Neuronal stem cell (in vitro differentiated cells): ENCODE measurements at regions not wholly inside any gene's neighbourhood (a gene's known extent, or its start where the extent isn't known, plus 50 kb on each side); places are given as distances from the start of the nearest gene placed in this dataset.

Experiments used
- DNase-seq: peaks from one replicate; pipeline ENCODE4 v3.0.0-alpha.2; 2013; ENCODE audit warnings: low spot score
- H2AFZ ChIP-seq: one replicate; pipeline ENCODE4 v1.6.1; 2013; ENCODE audit warnings: mild to moderate bottlenecking, low read length, inconsistent platforms
- H2AK5ac ChIP-seq: 2 replicates; pipeline ENCODE4 v1.6.1; 2013; ENCODE audit warnings: low read depth, mild to moderate bottlenecking, inconsistent platforms, low read length, moderate library complexity, mixed read lengths
- H2BK120ac ChIP-seq: 2 replicates; pipeline ENCODE4 v1.6.1; 2013; ENCODE audit warnings: low read depth, mild to moderate bottlenecking, inconsistent platforms, low read length, moderate library complexity, mixed read lengths
- H2BK12ac ChIP-seq: one replicate; pipeline ENCODE4 v1.6.1; 2013; ENCODE audit warnings: low read length, inconsistent platforms
- H2BK15ac ChIP-seq: 2 replicates; pipeline ENCODE4 v1.6.1; 2013; ENCODE audit warnings: mild to moderate bottlenecking, low read length, inconsistent platforms, mixed read lengths
- H2BK5ac ChIP-seq: one replicate; pipeline ENCODE4 v1.6.1; 2013; ENCODE audit warnings: inconsistent platforms, mild to moderate bottlenecking, low read length, moderate library complexity
- H3K14ac ChIP-seq: one replicate; pipeline ENCODE4 v1.6.1; 2013; ENCODE audit warnings: low read length, inconsistent platforms
- H3K18ac ChIP-seq: 2 replicates; pipeline ENCODE4 v1.6.1; 2013; ENCODE audit warnings: low read length, inconsistent platforms
- H3K23ac ChIP-seq: 2 replicates; pipeline ENCODE4 v1.6.1; 2013; ENCODE audit warnings: low read depth, mild to moderate bottlenecking, mixed read lengths, low read length, inconsistent platforms; ENCODE audit not compliant: poor library complexity
- H3K27ac ChIP-seq: replicated peaks from 3 replicates; pipeline ENCODE4 v1.5.1; 2013; ENCODE audit warnings: low read length, inconsistent platforms
- H3K27me3 ChIP-seq, 3 experiments: 2 replicates each; pipeline ENCODE4 v1.6.1; 2013; ENCODE audit warnings: low read length in 3 of 3, mild to moderate bottlenecking in 2 of 3, inconsistent platforms in 1 of 3, low read depth in 1 of 3, mixed read lengths in 1 of 3, moderate library complexity in 1 of 3; ENCODE audit not compliant: control insufficient read depth in 3 of 3, insufficient read depth in 3 of 3
- H3K36me3 ChIP-seq, 2 donors: replicated peaks in 1 of 2; 2 replicates each; pipeline ENCODE4 v1.6.1; 2013; ENCODE audit warnings: low read length in 2 of 2; ENCODE audit not compliant: control insufficient read depth in 2 of 2, insufficient read depth in 2 of 2
- H3K4ac ChIP-seq: 2 replicates; pipeline ENCODE4 v1.6.1; 2013; ENCODE audit warnings: inconsistent platforms, mild to moderate bottlenecking, low read length, moderate library complexity
- H3K4me1 ChIP-seq, 2 donors: 1 replicate in 1 of 2; 2 replicates in 1 of 2; pipeline ENCODE4 v1.6.1; 2013; ENCODE audit warnings: low read length in 2 of 2, low read depth in 1 of 2; ENCODE audit not compliant: control insufficient read depth in 2 of 2, insufficient read depth in 1 of 2
- H3K4me2 ChIP-seq: one replicate; pipeline ENCODE4 v1.6.1; 2013; ENCODE audit warnings: mild to moderate bottlenecking, low read length, inconsistent platforms; ENCODE audit not compliant: insufficient read depth, poor library complexity, severe bottlenecking
- H3K4me3 ChIP-seq, 2 donors: 2 replicates each; pipeline ENCODE4 v1.5.1; 2013; ENCODE audit warnings: low read length in 2 of 2, mild to moderate bottlenecking in 2 of 2, inconsistent platforms in 1 of 2, moderate library complexity in 1 of 2
- H3K79me1 ChIP-seq: one replicate; pipeline ENCODE4 v1.6.1; 2013; ENCODE audit warnings: low read depth, mild to moderate bottlenecking, inconsistent platforms, low read length, moderate library complexity
- H3K9ac ChIP-seq: one replicate; pipeline ENCODE4 v1.6.1; 2013; ENCODE audit warnings: mild to moderate bottlenecking, low read depth, low read length, inconsistent platforms; ENCODE audit not compliant: poor library complexity
- H3K9me3 ChIP-seq, 2 donors: replicated peaks in 1 of 2; 2 replicates each; pipeline versions ENCODE3 to v1.6.1; 2013; ENCODE audit warnings: low read length in 2 of 2, mild to moderate bottlenecking in 2 of 2, inconsistent platforms in 1 of 2, low read depth in 1 of 2, mixed read lengths in 1 of 2, moderate library complexity in 1 of 2; ENCODE audit not compliant: control insufficient read depth in 2 of 2, insufficient read depth in 1 of 2
- H4K8ac ChIP-seq: one replicate; pipeline ENCODE4 v1.6.1; 2013; ENCODE audit warnings: low read depth, mild to moderate bottlenecking, inconsistent platforms, low read length, moderate library complexity
- H4K91ac ChIP-seq: one replicate; pipeline ENCODE4 v1.6.1; 2013; ENCODE audit warnings: low read length, low read depth, mild to moderate bottlenecking, inconsistent platforms; ENCODE audit not compliant: poor library complexity
- WGBS, 2 donors: extraction: QIAGEN DNeasy Blood & Tissue Kit; methylation state at CpG; one replicate each; pipeline ENCODE4 v1.1.7; 2013; ENCODE audit warnings: missing lambda C conversion rate in 2 of 2, mixed read lengths in 1 of 2; ENCODE audit not compliant: insufficient read length in 2 of 2, insufficient replicate concordance in 1 of 2; ENCODE audit errors: extremely low coverage in 2 of 2; 5-methylcytosine and 5-hydroxymethylcytosine counted together

GRCh38 chr11:127474766-127475165 lies 474.2 kb upstream of the KIRREL3 start:
- no peaks in the 10 kb centered on the region for H3K27me3 ChIP-seq
- peak; percentile 37 for DNase-seq
- peak overlapping the region; percentile 75 for H2AFZ ChIP-seq
- no peak overlapping the region for H2BK120ac ChIP-seq
- H3K27ac ChIP-seq = no peak overlapping the region
- H2AK5ac ChIP-seq = no peak overlapping the region
- H2BK5ac ChIP-seq = no peak overlapping the region
- H3K4me1 ChIP-seq = peaks cover 11 to 15% of the 10 kb centered on the region in 2 donors
- WGBS, 2 donors = no CpG with 5 or more reads among the region's 1 CpG
- no peak overlapping the region for H3K4ac ChIP-seq
- H2BK15ac ChIP-seq = no peak overlapping the region
- H3K4me3 ChIP-seq = no peak overlapping the region
- H3K9ac ChIP-seq = no peak overlapping the region
- no peak overlapping the region for H3K23ac ChIP-seq
- H4K91ac ChIP-seq = no peak overlapping the region
- H3K79me1 ChIP-seq = no peaks in the 10 kb centered on the region
- H3K36me3 ChIP-seq = no peaks in the 10 kb centered on the region
- H3K18ac ChIP-seq = no peak overlapping the region
- H2BK12ac ChIP-seq = no peak overlapping the region
- H3K9me3 ChIP-seq = no peaks in the 10 kb centered on the region
- no peak overlapping the region for H4K8ac ChIP-seq
- no peak overlapping the region for H3K4me2 ChIP-seq
- no peak overlapping the region for H3K14ac ChIP-seq

GRCh38 chr11:127472505-127472904 lies 471.9 kb upstream of the KIRREL3 start:
- H3K9ac ChIP-seq = no peak overlapping the region
- no peak overlapping the region for H2AK5ac ChIP-seq
- H2BK5ac ChIP-seq = no peak overlapping the region
- no peaks in the 10 kb centered on the region for H3K79me1 ChIP-seq
- no peaks in the 10 kb centered on the region for H3K9me3 ChIP-seq
- no peak overlapping the region for H4K91ac ChIP-seq
- no peak overlapping the region for H3K4ac ChIP-seq
- H3K4me2 ChIP-seq = no peak overlapping the region
- peak overlapping the region; percentile 30 for H2AFZ ChIP-seq
- no peak overlapping the region for H3K14ac ChIP-seq
- no peak overlapping the region for H3K27ac ChIP-seq
- H3K23ac ChIP-seq = no peak overlapping the region
- no peak overlapping the region for H3K4me3 ChIP-seq
- no CpG with 5 or more reads among the region's 7 CpGs for WGBS, 2 donors
- no peak overlapping the region for H3K18ac ChIP-seq
- no peak overlapping the region for H2BK12ac ChIP-seq
- H3K36me3 ChIP-seq = no peaks in the 10 kb centered on the region
- H3K27me3 ChIP-seq = no peaks in the 10 kb centered on the region
- H4K8ac ChIP-seq = no peak overlapping the region
- no peak overlapping the region for H2BK15ac ChIP-seq
- no peak for DNase-seq
- H3K4me1 ChIP-seq = peaks cover 11 to 15% of the 10 kb centered on the region in 2 donors
- H2BK120ac ChIP-seq = no peak overlapping the region

- Histone ChIP-seq H3K79me1 (no peaks in the 10 kb centered on the region), H3K14ac (no peak overlapping the region), H3K4me3 (no peak overlapping the region), H3K4me2 (no peak overlapping the region), H3K18ac (no peak overlapping the region), H2BK120ac (no peak overlapping the region), H4K8ac (no peak overlapping the region), H2BK15ac (no peak overlapping the region), H3K4ac (no peak overlapping the region), H3K4me1 (peaks cover 11 to 15% of the 10 kb centered on the region in 2 donors), H2BK5ac (no peak overlapping the region), H4K91ac (no peak overlapping the region), H3K36me3 (no peaks in the 10 kb centered on the region), H3K9me3 (no peaks in the 10 kb centered on the region), H2AFZ (no peak overlapping the region), H2AK5ac (no peak overlapping the region), H3K9ac (no peak overlapping the region), H3K27me3 (no peaks in the 10 kb centered on the region), H2BK12ac (no peak overlapping the region), H3K23ac (no peak overlapping the region), H3K27ac (no peak overlapping the region)
- no CpG with 5 or more reads among the region's 3 CpGs for WGBS, 2 donors
- DNase-seq = no peak
These were observed 471.1 kb upstream of the KIRREL3 start for GRCh38 chr11:127471662-127472061.

- WGBS, 2 donors = no CpG with 5 or more reads among the region's 4 CpGs
- no peak for DNase-seq
These were observed 469.8 kb upstream of the KIRREL3 start for GRCh38 chr11:127470306-127470884.

More at GRCh38 chr11:127470306-127470884, 469.8 kb upstream of the KIRREL3 start:
- H3K27ac ChIP-seq = no peak overlapping the region
- no peak overlapping the region for H3K18ac ChIP-seq
- H2BK12ac ChIP-seq = no peak overlapping the region
- no peak overlapping the region for H4K8ac ChIP-seq
- H3K4me2 ChIP-seq = no peak overlapping the region
- no peak overlapping the region for H3K4ac ChIP-seq
- peaks cover 8 to 10% of the 10 kb centered on the region in 2 donors for H3K4me1 ChIP-seq
- H2AK5ac ChIP-seq = no peak overlapping the region
- peak overlapping the region; percentile 18 for H2AFZ ChIP-seq
- no peak overlapping the region for H3K9ac ChIP-seq
- no peak overlapping the region for H3K4me3 ChIP-seq
- no peak overlapping the region for H2BK15ac ChIP-seq
- no peak overlapping the region for H2BK5ac ChIP-seq
- H2BK120ac ChIP-seq = no peak overlapping the region
- no peaks in the 10 kb centered on the region for H3K9me3 ChIP-seq
- no peak overlapping the region for H4K91ac ChIP-seq
- H3K23ac ChIP-seq = no peak overlapping the region
- H3K36me3 ChIP-seq = no peaks in the 10 kb centered on the region
- H3K27me3 ChIP-seq = no peaks in the 10 kb centered on the region
- H3K79me1 ChIP-seq = no peaks in the 10 kb centered on the region
- H3K14ac ChIP-seq = no peak overlapping the region
